K562 (cell line): ENCODE measurements at regions not wholly inside any gene's neighbourhood (a gene's known extent, or its start where the extent isn't known, plus 50 kb on each side); places are given as distances from the start of the nearest gene placed in this dataset.

Source experiments
- IFI16 ChIP-seq: fragments of 250-450 bp; sonication (Bioruptor Pico); IDR thresholded peaks from 2 replicates; pipeline ENCODE4 v2.1.2; 2022; ENCODE audit warnings: mild to moderate bottlenecking, inconsistent platforms
- MCM7 ChIP-seq, 2 experiments: fragments of 450-650 bp; IDR thresholded peaks; 2 replicates each; pipeline ENCODE4 v1.6.1; 2016 to 2018
- ZNF644 ChIP-seq: fragments of 200-800 bp; sonication (Bioruptor generic); IDR thresholded peaks from 2 replicates; pipeline ENCODE4 v1.6.1; 2016; ENCODE audit warnings: low read depth, missing genetic modification characterization, missing compliant biosample characterization
- TF ChIP-seq, protein P1 (sequence below), 2 experiments: fragments of 450-650 bp; formaldehyde crosslinking in 1 of 2; IDR thresholded peaks; 2 replicates each; pipeline versions ENCODE4 v1.4.0 to v1.6.1; 2014 to 2020; ENCODE audit warnings: mild to moderate bottlenecking in 2 of 2, borderline replicate concordance in 1 of 2, low read depth in 1 of 2

DNA sequence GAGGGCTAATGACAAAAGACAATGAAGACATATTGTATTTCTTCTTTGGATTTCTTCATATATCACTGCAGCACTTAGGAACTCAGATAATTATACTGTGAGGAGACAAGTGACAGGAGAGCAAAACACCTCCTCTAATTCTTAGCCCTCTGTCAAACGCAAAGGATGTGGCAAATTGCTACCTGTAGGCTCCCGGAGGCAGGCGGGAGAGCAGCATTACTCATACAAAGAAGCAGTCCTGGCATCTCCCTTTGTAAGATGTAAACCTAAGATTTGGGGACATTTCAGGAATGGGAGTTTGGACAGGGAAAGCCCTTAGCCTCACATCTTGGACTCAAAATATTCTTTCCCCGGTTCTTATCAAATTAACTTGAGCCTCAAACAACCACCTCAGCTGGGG is 460.8 kb downstream of the SOX2 start (continued):
- TF ChIP-seq, protein P1, sequence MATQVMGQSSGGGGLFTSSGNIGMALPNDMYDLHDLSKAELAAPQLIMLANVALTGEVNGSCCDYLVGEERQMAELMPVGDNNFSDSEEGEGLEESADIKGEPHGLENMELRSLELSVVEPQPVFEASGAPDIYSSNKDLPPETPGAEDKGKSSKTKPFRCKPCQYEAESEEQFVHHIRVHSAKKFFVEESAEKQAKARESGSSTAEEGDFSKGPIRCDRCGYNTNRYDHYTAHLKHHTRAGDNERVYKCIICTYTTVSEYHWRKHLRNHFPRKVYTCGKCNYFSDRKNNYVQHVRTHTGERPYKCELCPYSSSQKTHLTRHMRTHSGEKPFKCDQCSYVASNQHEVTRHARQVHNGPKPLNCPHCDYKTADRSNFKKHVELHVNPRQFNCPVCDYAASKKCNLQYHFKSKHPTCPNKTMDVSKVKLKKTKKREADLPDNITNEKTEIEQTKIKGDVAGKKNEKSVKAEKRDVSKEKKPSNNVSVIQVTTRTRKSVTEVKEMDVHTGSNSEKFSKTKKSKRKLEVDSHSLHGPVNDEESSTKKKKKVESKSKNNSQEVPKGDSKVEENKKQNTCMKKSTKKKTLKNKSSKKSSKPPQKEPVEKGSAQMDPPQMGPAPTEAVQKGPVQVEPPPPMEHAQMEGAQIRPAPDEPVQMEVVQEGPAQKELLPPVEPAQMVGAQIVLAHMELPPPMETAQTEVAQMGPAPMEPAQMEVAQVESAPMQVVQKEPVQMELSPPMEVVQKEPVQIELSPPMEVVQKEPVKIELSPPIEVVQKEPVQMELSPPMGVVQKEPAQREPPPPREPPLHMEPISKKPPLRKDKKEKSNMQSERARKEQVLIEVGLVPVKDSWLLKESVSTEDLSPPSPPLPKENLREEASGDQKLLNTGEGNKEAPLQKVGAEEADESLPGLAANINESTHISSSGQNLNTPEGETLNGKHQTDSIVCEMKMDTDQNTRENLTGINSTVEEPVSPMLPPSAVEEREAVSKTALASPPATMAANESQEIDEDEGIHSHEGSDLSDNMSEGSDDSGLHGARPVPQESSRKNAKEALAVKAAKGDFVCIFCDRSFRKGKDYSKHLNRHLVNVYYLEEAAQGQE (IDR thresholded peaks at IDR 0.05; ENCODE audit: borderline replicate concordance), result no peak
- TF ChIP-seq, protein P1 (CRISPR knock-in tag; IDR thresholded peaks at IDR 0.05; ENCODE audit: low read depth), result no peak
- TF ChIP-seq MCM7 (IDR thresholded peaks at IDR 0.05) (no peak), IFI16 (CRISPR knock-in tag) (no peak), ZNF644 (tag) (no peak)
